ENCODE measurements at regions not wholly inside any gene's neighbourhood (a gene's known extent, or its start where the extent isn't known, plus 50 kb on each side); places are given as distances from the start of the nearest gene placed in this dataset.

- peaks cover 22% of the 10 kb centered on the region for H3K27me3 Mint-ChIP-seq
- TF ChIP-seq CTCF (IDR thresholded peaks at IDR 0.05) = no peak
- TF ChIP-seq EZH2 (IDR thresholded peaks at IDR 0.05; ENCODE audit: borderline replicate concordance, insufficient read depth, low read depth, low read length, poor library complexity, severe bottlenecking) = no peak
- WGBS (ENCODE audit: insufficient coverage) = 96% methylated on average over 4 of the region's 4 CpGs
- intact Hi-C loops (cut with micrococcal nuclease) = no loop called here
- Histone ChIP-seq H3K4me1 (ENCODE audit: control insufficient read depth in 2 of 2, insufficient read depth in 2 of 2, low read length in 2 of 2) (peaks cover 0 to under 1% of the 10 kb centered on the region in 2 donors), H3K9ac (ENCODE audit: low read length) (no peak overlapping the region), H3K27ac (ENCODE audit: low read length in 2 of 2) (no peak overlapping the region), H3K9me3 (ENCODE audit: control extremely low read depth in 1 of 3, control insufficient read depth in 2 of 3, insufficient read depth in 1 of 3, low read length in 2 of 3) (no peaks in the 10 kb centered on the region), H3K27me3 (replicated peaks in 1 of 4; ENCODE audit: control extremely low read depth in 1 of 4, control insufficient read depth in 3 of 4, insufficient read depth in 4 of 4, low read length in 3 of 4) (peaks cover 0 to 7% (median 3%) of the 10 kb centered on the region in 4 experiments), H4K20me1 (ENCODE audit: control insufficient read depth, insufficient read depth, low read length, poor library complexity, severe bottlenecking) (no peaks in the 10 kb centered on the region), H3K4me2 (replicated peaks; ENCODE audit: low read depth, low read length, poor library complexity, severe bottlenecking) (no peak overlapping the region), H3K4me3 (ENCODE audit: control extremely low read depth in 1 of 5, extremely low read depth in 1 of 5, insufficient read depth in 1 of 5, low read depth in 2 of 5, low read length in 4 of 5) (no peak overlapping the region), H3K36me3 (replicated peaks in 1 of 2; ENCODE audit: control extremely low read depth in 1 of 2, control insufficient read depth in 1 of 2, extremely low read depth in 1 of 2, insufficient read depth in 2 of 2, low read length in 1 of 2) (no peaks in the 10 kb centered on the region), H3K79me2 (ENCODE audit: control insufficient read depth, insufficient read depth, low read length) (no peaks in the 10 kb centered on the region), H2AFZ (ENCODE audit: insufficient read depth, low read depth, low read length, poor library complexity, severe bottlenecking) (no peak overlapping the region)
- CTCF ChIA-PET = interaction anchor here (1.2 kb wide), 1 partner anchor 16 kb away, joined by 3 read pairs; no protein-coding TSS in a partner anchor
- ATAC-seq (ENCODE audit: low read depth) (no peak), DNase-seq (no peak)
- H3K4me3 Mint-ChIP-seq = no peak overlapping the region
- no peak overlapping the region for H3K27ac Mint-ChIP-seq
- H3K9me3 Mint-ChIP-seq (ENCODE audit: insufficient read depth) = peaks cover 1% of the 10 kb centered on the region
- peaks cover 2% of the 10 kb centered on the region for H3K4me1 Mint-ChIP-seq
- POLR2A ChIA-PET = no interaction called here
Measured at GRCh38 chr15:67973846-67974245, 80.3 kb upstream of the PIAS1 start.

- no peak overlapping the region for H3K4me3 ChIP-seq (ENCODE audit: control extremely low read depth in 1 of 5, extremely low read depth in 1 of 5, insufficient read depth in 1 of 5, low read depth in 2 of 5, low read length in 4 of 5)
- peaks cover 2% of the 10 kb centered on the region for H3K9me3 Mint-ChIP-seq (ENCODE audit: insufficient read depth)
- no peak for ATAC-seq (ENCODE audit: low read depth)
- no peaks in the 10 kb centered on the region for H3K36me3 ChIP-seq (replicated peaks in 1 of 2; ENCODE audit: control extremely low read depth in 1 of 2, control insufficient read depth in 1 of 2, extremely low read depth in 1 of 2, insufficient read depth in 2 of 2, low read length in 1 of 2)
- H3K9ac ChIP-seq (ENCODE audit: low read length) = no peak overlapping the region
- peaks cover 0 to 3% (median 0%) of the 10 kb centered on the region in 4 experiments for H3K27me3 ChIP-seq (replicated peaks in 1 of 4; ENCODE audit: control extremely low read depth in 1 of 4, control insufficient read depth in 3 of 4, insufficient read depth in 4 of 4, low read length in 3 of 4)
- H3K4me2 ChIP-seq (replicated peaks; ENCODE audit: low read depth, low read length, poor library complexity, severe bottlenecking) = no peak overlapping the region
- POLR2A ChIA-PET = no interaction called here
- DNase-seq = no peak
- CTCF ChIA-PET = no interaction called here
- TF ChIP-seq CTCF (IDR thresholded peaks at IDR 0.05) (no peak), EZH2 (IDR thresholded peaks at IDR 0.05; ENCODE audit: borderline replicate concordance, insufficient read depth, low read depth, low read length, poor library complexity, severe bottlenecking) (no peak)
- intact Hi-C loops (cut with micrococcal nuclease) = no loop called here
- H3K27ac ChIP-seq (ENCODE audit: low read length in 2 of 2) = no peak overlapping the region
- peaks cover 8% of the 10 kb centered on the region for H3K27me3 Mint-ChIP-seq
- H2AFZ ChIP-seq (ENCODE audit: insufficient read depth, low read depth, low read length, poor library complexity, severe bottlenecking) = no peak overlapping the region
- H3K4me1 Mint-ChIP-seq = no peaks in the 10 kb centered on the region
- H3K27ac Mint-ChIP-seq = no peak overlapping the region
- WGBS (ENCODE audit: insufficient coverage) = no CpG with 5 or more reads among the region's 3 CpGs
- no peaks in the 10 kb centered on the region for H4K20me1 ChIP-seq (ENCODE audit: control insufficient read depth, insufficient read depth, low read length, poor library complexity, severe bottlenecking)
- no peaks in the 10 kb centered on the region for H3K79me2 ChIP-seq (ENCODE audit: control insufficient read depth, insufficient read depth, low read length)
- H3K4me1 ChIP-seq (ENCODE audit: control insufficient read depth in 2 of 2, insufficient read depth in 2 of 2, low read length in 2 of 2) = no peaks in the 10 kb centered on the region
- no peaks in the 10 kb centered on the region for H3K9me3 ChIP-seq (ENCODE audit: control extremely low read depth in 1 of 3, control insufficient read depth in 2 of 3, insufficient read depth in 1 of 3, low read length in 2 of 3)
- H3K4me3 Mint-ChIP-seq = no peak overlapping the region
Measured at GRCh38 chr15:67976506-67977073, 77.5 kb upstream of the PIAS1 start.
